Urinary bladder (tissue), 3 donors: ENCODE measurements at regions not wholly inside any gene's neighbourhood (a gene's known extent, or its start where the extent isn't known, plus 50 kb on each side); places are given as distances from the start of the nearest gene placed in this dataset.

Source experiments
- DNase-seq: peaks from one replicate; pipeline ENCODE4 v3.0.0-alpha.2; 2015; ENCODE audit errors: extremely low spot score
- H3K27ac ChIP-seq: one replicate; pipeline ENCODE4 v1.5.1; 2013; ENCODE audit warnings: low read depth, mild to moderate bottlenecking, moderate library complexity
- H3K36me3 ChIP-seq: one replicate; pipeline ENCODE4 v1.6.1; 2013; ENCODE audit warnings: mild to moderate bottlenecking, moderate library complexity; ENCODE audit not compliant: insufficient read depth
- H3K4me1 ChIP-seq: one replicate; pipeline ENCODE4 v1.6.1; 2013; ENCODE audit warnings: mild to moderate bottlenecking, moderate library complexity; ENCODE audit not compliant: insufficient read depth
- H3K4me3 ChIP-seq: one replicate; pipeline ENCODE4 v1.5.1; 2013; ENCODE audit warnings: low read depth, low read length
- WGBS: extraction: QIAGEN DNeasy Blood & Tissue Kit; methylation state at CpG from one replicate; pipeline ENCODE4 v1.1.7; 2013; 5-methylcytosine and 5-hydroxymethylcytosine counted together
- donor health status: healthy with polysubstance abuse.
- donor health status: healthy.

- H3K4me1 ChIP-seq: no peaks in the 10 kb centered on the region
- H3K27ac ChIP-seq: no peak overlapping the region
- H3K36me3 ChIP-seq: no peaks in the 10 kb centered on the region
- no peak for DNase-seq
- no peak overlapping the region for H3K4me3 ChIP-seq
- WGBS: 94% methylated on average over 3 of the region's 3 CpGs
Measured at GRCh38 chr2:12094134-12094533, 347.7 kb downstream of the LPIN1 start.

DNA sequence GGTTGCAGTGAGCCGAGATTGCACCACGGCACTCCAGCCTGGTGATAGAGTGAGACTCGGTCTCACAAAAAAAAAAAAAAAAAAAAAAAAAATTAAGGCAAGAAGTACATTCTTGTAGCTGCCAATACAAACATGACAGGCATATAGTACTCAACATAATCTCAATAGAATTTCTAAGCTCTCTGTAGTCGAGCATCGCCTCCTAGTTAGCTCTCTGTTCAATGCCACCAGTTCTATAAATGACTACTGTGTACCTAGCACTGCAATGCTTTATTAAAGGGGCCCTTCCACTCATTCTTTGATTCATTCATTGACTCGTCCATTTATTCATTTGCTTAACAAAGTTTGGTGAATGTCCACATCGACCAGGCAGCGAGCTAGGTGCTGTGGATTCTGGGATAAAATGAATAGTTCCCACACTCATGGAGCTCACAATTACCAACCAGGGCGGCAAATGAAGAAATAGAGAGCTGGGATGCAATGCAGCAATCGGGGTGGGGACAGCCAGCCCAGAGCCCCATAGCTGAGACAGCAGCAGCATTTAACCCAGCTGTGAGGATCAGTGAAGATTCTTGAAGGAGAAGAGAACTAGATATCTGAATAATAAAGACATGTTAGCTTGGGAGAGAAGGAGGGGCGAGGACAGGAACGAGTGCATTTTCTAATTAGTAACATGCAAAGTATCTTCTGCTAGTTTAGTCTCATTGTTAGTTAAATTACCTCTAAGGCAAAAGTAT, 349.8 kb downstream of the LPIN1 start:
- 82% methylated on average over 12 of the region's 12 CpGs for WGBS
- DNase-seq: no peak
- H3K36me3 ChIP-seq: no peaks in the 10 kb centered on the region
- H3K4me1 ChIP-seq: no peaks in the 10 kb centered on the region
- no peak overlapping the region for H3K4me3 ChIP-seq
- H3K27ac ChIP-seq: no peak overlapping the region

- Histone ChIP-seq H3K36me3 (no peaks in the 10 kb centered on the region), H3K4me1 (no peaks in the 10 kb centered on the region), H3K27ac (no peak overlapping the region), H3K4me3 (no peak overlapping the region)
- WGBS: 77% methylated on average over 7 of the region's 7 CpGs
- no peak for DNase-seq
Measured at GRCh38 chr2:12096788-12097449, 350.5 kb downstream of the LPIN1 start.

- Histone ChIP-seq H3K4me3 (no peak overlapping the region), H3K4me1 (no peaks in the 10 kb centered on the region), H3K27ac (no peak overlapping the region), H3K36me3 (no peaks in the 10 kb centered on the region)
- no peak for DNase-seq
- WGBS: 94% methylated on average over 7 of the region's 7 CpGs
Measured at GRCh38 chr2:12097859-12098258, 351.4 kb downstream of the LPIN1 start.

- DNase-seq: no peak
- Histone ChIP-seq H3K4me1 (no peaks in the 10 kb centered on the region), H3K36me3 (no peaks in the 10 kb centered on the region), H3K4me3 (no peak overlapping the region), H3K27ac (no peak overlapping the region)
- 81% methylated on average over 3 of the region's 3 CpGs for WGBS
Measured at GRCh38 chr2:12099374-12099773, 352.9 kb downstream of the LPIN1 start.

DNA sequence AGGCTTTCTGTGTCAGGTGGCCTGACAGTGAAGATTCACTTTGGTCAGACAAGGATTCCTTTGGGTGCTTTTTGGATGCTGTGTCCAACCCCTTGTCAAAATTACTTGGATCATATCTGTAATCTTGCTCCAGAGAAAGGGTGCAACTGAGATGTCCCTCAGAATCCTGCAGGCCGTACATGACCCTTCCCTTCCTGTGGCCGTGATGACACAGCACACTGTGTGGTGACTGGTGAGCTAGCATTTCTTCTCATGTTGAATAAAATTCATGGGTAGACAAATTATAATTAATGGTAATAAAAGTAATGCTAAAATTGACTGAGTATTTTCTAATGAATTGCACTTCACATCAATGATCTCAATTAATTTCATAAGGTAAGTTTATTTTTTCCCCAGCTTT, 356.2 kb downstream of the LPIN1 start:
- no peak overlapping the region for H3K4me3 ChIP-seq
- DNase-seq: no peak
- no peaks in the 10 kb centered on the region for H3K36me3 ChIP-seq
- no peak overlapping the region for H3K27ac ChIP-seq
- no peaks in the 10 kb centered on the region for H3K4me1 ChIP-seq
- WGBS: 97% methylated on average over 2 of the region's 2 CpGs

- Histone ChIP-seq H3K4me1 (no peaks in the 10 kb centered on the region), H3K4me3 (no peak overlapping the region), H3K27ac (no peak overlapping the region), H3K36me3 (no peaks in the 10 kb centered on the region)
- 90% methylated on average over 10 of the region's 10 CpGs for WGBS
- DNase-seq: no peak
Measured at GRCh38 chr2:12105180-12105579, 358.7 kb downstream of the LPIN1 start.

DNA sequence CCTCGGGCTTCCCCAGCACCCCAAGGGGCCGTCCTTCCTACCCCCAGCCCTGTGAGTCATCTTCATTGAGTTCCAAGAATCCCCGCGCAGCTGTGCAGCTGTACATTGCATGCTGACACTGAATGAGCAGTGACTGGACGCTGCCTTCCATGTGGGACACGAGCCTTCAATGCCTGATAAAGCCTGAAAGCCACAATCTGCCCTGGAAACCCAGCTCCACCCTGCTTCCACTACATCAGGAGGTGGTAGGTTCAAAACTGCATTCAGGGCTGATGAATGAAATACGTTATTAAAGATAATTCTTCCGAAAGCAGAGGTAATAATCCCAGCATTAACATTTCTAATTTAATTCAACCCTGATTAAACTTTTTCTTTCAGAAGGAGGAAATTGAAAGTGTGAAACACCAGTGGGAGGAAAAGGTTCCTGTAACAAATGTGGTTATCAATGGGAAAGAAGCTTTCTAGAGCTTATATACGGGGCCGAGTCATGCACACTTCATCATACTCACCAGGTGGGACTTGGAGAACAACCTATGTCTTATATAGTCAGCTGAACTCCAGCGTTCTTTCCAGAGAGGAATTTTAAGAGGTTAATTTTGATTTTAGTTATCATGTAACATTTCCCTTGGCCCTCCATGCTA, 360.1 kb downstream of the LPIN1 start:
- no peak for DNase-seq
- H3K36me3 ChIP-seq: no peaks in the 10 kb centered on the region
- WGBS: 70% methylated on average over 11 of the region's 11 CpGs
- no peak overlapping the region for H3K27ac ChIP-seq
- no peaks in the 10 kb centered on the region for H3K4me1 ChIP-seq
- no peak overlapping the region for H3K4me3 ChIP-seq

GRCh38 chr2:12107321-12107720, 360.9 kb downstream of the LPIN1 start:
- Histone ChIP-seq H3K27ac (no peak overlapping the region), H3K4me3 (no peak overlapping the region), H3K36me3 (no peaks in the 10 kb centered on the region), H3K4me1 (no peaks in the 10 kb centered on the region)
- 78% methylated on average over 4 of the region's 4 CpGs for WGBS
- DNase-seq: no peak

- Histone ChIP-seq H3K4me1 (no peaks in the 10 kb centered on the region), H3K27ac (no peak overlapping the region), H3K36me3 (no peaks in the 10 kb centered on the region), H3K4me3 (no peak overlapping the region)
- DNase-seq: no peak
- 58% methylated on average over 5 of the region's 5 CpGs for WGBS
Measured at GRCh38 chr2:12107939-12108338, 361.5 kb downstream of the LPIN1 start.

DNA sequence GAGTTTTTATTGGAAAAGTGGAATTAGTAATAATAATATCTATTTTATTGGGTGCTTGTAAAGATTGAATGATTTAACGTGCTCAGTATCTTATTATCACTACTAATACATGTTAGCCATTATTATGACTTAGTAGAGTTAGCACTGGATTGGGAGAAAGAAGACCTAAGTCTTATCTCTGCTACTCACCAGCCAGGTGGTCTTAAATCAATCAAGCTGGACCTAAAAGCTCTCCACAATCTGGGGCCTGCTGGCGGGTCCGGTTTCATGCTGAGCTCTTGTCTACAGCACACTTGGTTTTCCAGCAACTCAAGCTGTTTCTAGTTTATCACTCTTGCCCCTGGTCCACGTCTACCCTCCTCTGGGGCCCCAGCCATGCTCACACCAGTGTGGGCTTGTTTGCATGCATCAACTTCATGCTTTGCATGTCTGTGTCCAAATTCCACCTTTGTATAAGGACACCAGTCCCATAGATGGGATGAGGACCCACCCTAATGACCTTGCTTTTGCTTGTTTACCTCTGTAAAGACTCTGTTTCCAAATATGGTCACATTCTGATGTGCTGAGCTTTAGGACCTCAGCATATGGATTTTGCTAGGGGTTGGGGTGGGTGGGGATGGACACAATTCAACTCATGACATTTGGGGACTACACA, 363.1 kb downstream of the LPIN1 start:
- H3K4me1 ChIP-seq: no peaks in the 10 kb centered on the region

DNA sequence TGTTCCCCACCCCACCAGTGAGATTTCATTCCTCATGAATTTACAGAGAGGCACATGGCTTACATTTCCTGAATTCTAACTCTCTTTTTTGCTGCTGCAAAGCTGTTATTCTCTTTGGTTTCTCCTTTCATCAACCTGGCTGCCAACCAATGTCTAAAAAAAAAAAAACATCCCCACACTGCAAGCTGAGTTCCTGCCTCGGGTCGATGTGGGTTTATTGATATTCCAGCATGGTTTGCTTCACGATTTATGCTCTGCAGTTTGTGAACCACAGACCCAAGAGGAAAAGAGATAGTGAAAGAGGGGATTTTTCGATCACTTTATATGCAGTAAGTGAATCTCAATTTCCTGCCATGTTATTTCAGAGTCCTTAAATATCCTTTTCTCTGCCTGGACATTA, 363.6 kb downstream of the LPIN1 start:
- no peak overlapping the region for H3K27ac ChIP-seq
- H3K4me3 ChIP-seq: no peak overlapping the region
- no peaks in the 10 kb centered on the region for H3K4me1 ChIP-seq
- WGBS: 24% methylated on average over 4 of the region's 4 CpGs
- H3K36me3 ChIP-seq: no peaks in the 10 kb centered on the region
- DNase-seq: no peak

More for the DNA sequence above, 363.1 kb downstream of the LPIN1 start:
- DNase-seq: no peak
- no peak overlapping the region for H3K27ac ChIP-seq
- H3K36me3 ChIP-seq: no peaks in the 10 kb centered on the region
- no peak overlapping the region for H3K4me3 ChIP-seq
- WGBS: 67% methylated on average over 4 of the region's 4 CpGs

DNA sequence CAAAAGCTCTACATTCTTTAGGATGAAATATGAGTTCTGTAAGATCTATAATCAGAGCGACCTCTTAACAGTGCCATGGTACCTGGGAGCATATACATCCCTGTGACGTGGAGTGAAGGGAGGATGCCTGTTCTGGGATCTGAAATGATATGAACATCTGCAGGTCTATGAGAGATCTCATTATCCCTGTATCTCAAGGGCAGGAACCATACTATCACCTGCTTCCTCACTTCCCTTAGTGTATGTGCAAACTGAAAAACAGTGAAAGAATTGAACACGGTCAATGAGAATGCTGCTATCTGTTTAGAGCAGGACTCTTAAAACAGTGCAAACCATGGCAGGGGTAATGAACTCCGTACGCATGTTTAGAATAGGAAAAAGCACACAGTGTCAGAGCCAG, 364.0 kb downstream of the LPIN1 start:
- DNase-seq: no peak
- Histone ChIP-seq H3K36me3 (no peaks in the 10 kb centered on the region), H3K4me1 (no peaks in the 10 kb centered on the region), H3K4me3 (no peak overlapping the region), H3K27ac (no peak overlapping the region)
- WGBS: 94% methylated on average over 5 of the region's 5 CpGs

DNA sequence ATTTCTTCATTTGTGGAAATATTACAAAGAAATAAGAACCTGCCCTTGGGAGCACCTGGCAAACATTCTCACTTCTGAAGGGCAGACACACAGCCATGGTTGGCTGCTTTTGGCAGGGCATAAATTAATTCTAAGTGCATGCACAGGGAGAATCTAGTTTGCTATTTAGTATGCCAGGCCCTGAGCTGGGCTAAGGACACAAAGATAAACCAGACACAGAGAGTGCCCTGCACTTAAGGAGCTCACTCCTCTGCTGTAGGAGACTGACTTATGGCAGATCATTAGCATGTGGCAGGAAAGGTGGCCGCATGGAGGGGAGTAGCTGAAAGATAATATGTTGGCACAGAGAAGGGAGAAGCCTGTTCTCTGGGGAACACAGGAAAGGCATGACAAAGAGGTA, 367.0 kb downstream of the LPIN1 start:
- Histone ChIP-seq H3K27ac (no peak overlapping the region), H3K4me3 (no peak overlapping the region), H3K4me1 (no peaks in the 10 kb centered on the region), H3K36me3 (no peaks in the 10 kb centered on the region)
- WGBS: 91% methylated on average over 1 of the region's 1 CpG
- no peak for DNase-seq
